Colonic mucosa (tissue), 4 donors: ENCODE measurements at regions not wholly inside any gene's neighbourhood (a gene's known extent, or its start where the extent isn't known, plus 50 kb on each side); places are given as distances from the start of the nearest gene placed in this dataset.

ENCODE experiments used
- DNase-seq: peaks from one replicate; pipeline ENCODE4 v3.0.0-alpha.2; 2020
- H3K27ac ChIP-seq: fragments of 200-600 bp; one replicate; pipeline ENCODE4 v1.8.0; 2021
- H3K27me3 ChIP-seq: fragments of 200-600 bp; one replicate; pipeline ENCODE4 v1.8.0; 2021
- H3K36me3 ChIP-seq: fragments of 200-600 bp; one replicate; pipeline ENCODE4 v1.8.0; 2021
- H3K4me1 ChIP-seq: fragments of 200-600 bp; one replicate; pipeline ENCODE4 v1.8.0; 2021; ENCODE audit warnings: mild to moderate bottlenecking
- H3K4me3 ChIP-seq: fragments of 200-600 bp; one replicate; pipeline ENCODE4 v1.8.0; 2021
- H3K9ac ChIP-seq, 2 donors: one replicate each; pipeline ENCODE4 v1.7.0; 2013; ENCODE audit warnings: control low read depth in 2 of 2, low read depth in 2 of 2, low read length in 2 of 2
- H3K9me3 ChIP-seq: fragments of 200-600 bp; one replicate; pipeline ENCODE4 v1.8.0; 2021
- intact Hi-C: fragments of 100-400 bp; cut with DNase I; formaldehyde crosslinking; loops from one replicate; pipeline ENCODE4 v1.14.1; 2022
- TF ChIP-seq, protein P1 (sequence below): fragments of 200-600 bp; IDR thresholded peaks from one replicate; pipeline ENCODE4 v1.8.0; 2022; ENCODE audit warnings: antibody characterized with exemption, mild to moderate bottlenecking
- donor health status: healthy.
- donor health status: DM: no; HTN: no; CAD: no.
- donor health status: DM: no; HTN: no; CAD: no.

- no peaks in the 10 kb centered on the region for H3K4me1 ChIP-seq
- TF ChIP-seq, protein P1, sequence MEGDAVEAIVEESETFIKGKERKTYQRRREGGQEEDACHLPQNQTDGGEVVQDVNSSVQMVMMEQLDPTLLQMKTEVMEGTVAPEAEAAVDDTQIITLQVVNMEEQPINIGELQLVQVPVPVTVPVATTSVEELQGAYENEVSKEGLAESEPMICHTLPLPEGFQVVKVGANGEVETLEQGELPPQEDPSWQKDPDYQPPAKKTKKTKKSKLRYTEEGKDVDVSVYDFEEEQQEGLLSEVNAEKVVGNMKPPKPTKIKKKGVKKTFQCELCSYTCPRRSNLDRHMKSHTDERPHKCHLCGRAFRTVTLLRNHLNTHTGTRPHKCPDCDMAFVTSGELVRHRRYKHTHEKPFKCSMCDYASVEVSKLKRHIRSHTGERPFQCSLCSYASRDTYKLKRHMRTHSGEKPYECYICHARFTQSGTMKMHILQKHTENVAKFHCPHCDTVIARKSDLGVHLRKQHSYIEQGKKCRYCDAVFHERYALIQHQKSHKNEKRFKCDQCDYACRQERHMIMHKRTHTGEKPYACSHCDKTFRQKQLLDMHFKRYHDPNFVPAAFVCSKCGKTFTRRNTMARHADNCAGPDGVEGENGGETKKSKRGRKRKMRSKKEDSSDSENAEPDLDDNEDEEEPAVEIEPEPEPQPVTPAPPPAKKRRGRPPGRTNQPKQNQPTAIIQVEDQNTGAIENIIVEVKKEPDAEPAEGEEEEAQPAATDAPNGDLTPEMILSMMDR = no peak
- H3K27ac ChIP-seq = no peak overlapping the region
- H3K36me3 ChIP-seq = no peaks in the 10 kb centered on the region
- no peaks in the 10 kb centered on the region for H3K27me3 ChIP-seq
- H3K9me3 ChIP-seq = no peaks in the 10 kb centered on the region
- H3K4me3 ChIP-seq = no peak overlapping the region
- intact Hi-C loops = no loop called here
- no peak overlapping the region for H3K9ac ChIP-seq
- DNase-seq = no peak
Observed at GRCh38 chr20:24181151-24181550, 192.6 kb upstream of the GGTLC1 start.

DNA sequence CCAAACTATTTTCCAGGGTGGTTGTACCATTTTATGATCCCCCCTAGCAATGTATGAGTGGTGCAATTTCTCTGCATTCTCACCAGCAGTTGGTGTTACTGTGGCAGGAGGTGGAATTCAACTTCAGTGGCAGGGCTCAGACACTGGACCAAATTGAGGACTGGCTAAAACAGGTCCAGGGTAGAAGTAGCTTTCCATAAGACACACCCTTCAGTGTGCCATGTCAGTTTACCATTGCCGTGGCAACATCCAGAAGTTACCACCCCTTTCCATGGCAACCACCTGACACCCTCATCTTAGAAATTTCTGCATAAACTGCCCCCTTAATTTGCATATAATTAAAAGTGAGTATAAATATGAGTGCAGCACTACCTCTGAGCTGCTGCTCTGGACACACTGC lies 180.7 kb upstream of the GGTLC1 start:
- Histone ChIP-seq H3K27me3 (no peaks in the 10 kb centered on the region), H3K36me3 (no peaks in the 10 kb centered on the region), H3K9ac (no peak overlapping the region), H3K4me3 (no peak overlapping the region), H3K9me3 (no peaks in the 10 kb centered on the region), H3K27ac (no peak overlapping the region), H3K4me1 (no peaks in the 10 kb centered on the region)
- TF ChIP-seq, protein P1 = no peak
- DNase-seq = no peak
- intact Hi-C loops = no loop called here

DNA sequence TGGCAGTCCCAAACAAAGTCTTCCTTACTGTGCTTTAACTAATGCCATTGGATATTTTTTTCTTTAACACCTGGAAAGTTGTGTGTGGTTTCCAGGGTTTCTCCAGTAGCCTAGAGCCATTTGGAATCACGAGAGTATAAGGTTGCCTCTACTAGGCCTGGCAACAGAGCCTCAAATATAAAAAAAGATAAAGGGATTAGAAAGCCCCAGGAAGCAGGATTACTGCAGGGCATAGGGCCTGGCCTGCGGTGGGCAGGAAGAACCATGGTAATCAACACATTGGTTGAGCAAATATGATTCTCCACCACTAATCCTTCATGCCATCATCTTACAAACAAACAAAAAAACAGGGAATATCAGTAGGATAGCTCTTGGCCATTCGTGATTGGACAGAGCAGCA lies 177.8 kb upstream of the GGTLC1 start:
- Histone ChIP-seq H3K27ac (no peak overlapping the region), H3K9ac (no peak overlapping the region), H3K9me3 (no peaks in the 10 kb centered on the region), H3K4me1 (no peaks in the 10 kb centered on the region), H3K36me3 (no peaks in the 10 kb centered on the region), H3K27me3 (no peaks in the 10 kb centered on the region), H3K4me3 (no peak overlapping the region)
- TF ChIP-seq, protein P1 = no peak
- intact Hi-C loops = no loop called here
- DNase-seq = no peak

DNA sequence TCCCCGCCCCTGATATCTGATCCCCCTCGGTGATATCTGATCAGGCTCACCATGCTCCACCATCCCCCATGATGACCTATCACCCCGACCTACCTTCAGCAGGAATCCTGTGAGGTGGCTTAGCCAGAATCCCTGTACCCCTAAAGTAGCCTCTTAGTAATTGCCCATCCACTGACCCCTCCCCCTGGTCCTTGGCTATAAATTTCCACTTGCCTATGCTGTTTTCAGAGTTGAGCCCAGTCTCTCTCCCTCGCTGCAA lies 177.5 kb upstream of the GGTLC1 start:
- intact Hi-C loops = no loop called here
- H3K9ac ChIP-seq = no peak overlapping the region

DNA sequence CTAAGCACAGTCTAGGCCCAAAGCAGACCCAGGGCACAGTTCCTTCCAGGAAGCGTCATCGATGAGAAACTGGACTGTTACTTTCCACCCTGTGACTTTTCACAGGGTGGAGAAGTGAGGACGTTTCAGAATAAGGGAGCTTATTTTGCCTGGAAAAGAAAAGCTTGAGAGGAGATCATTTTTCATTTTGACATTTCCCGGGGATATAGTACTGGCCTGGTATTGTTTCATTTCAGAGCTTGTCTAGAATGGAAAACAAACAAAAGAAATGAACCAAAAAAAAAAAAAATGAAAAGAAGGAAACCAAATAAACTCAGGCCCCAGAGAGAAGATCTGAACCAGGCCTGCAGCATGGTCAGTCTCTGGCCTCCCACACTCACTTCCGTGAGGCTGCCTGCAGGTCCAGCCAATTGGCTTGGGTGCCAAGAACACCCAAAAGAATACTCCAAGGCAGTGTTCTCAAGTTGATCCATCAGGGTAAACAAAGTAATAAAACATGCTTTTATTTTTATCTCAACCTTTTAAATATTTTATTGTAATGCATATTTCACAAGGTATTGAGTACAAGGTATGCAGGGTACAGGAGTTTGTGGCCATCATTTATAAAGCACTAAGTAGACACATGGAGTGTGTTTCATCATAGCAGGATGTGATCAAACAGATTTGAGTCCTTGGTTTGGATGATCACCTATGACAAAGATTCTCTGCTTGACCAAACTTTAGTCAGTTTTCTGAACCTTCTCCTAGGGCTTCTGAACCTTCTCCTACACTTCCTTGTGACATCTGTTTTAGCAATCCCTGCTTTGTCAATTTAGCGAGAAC lies 176.9 kb upstream of the GGTLC1 start:
- H3K4me1 ChIP-seq = no peaks in the 10 kb centered on the region
- H3K9me3 ChIP-seq = no peaks in the 10 kb centered on the region
- no peaks in the 10 kb centered on the region for H3K36me3 ChIP-seq
- intact Hi-C loops = no loop called here
- H3K9ac ChIP-seq = no peak overlapping the region
- no peak overlapping the region for H3K27ac ChIP-seq
- DNase-seq = no peak
- no peak overlapping the region for H3K4me3 ChIP-seq
- TF ChIP-seq, protein P1 = no peak
- H3K27me3 ChIP-seq = no peaks in the 10 kb centered on the region

More for the DNA sequence above, 177.5 kb upstream of the GGTLC1 start:
- Histone ChIP-seq H3K9me3 (no peaks in the 10 kb centered on the region), H3K4me3 (no peak overlapping the region), H3K4me1 (no peaks in the 10 kb centered on the region), H3K27ac (no peak overlapping the region), H3K36me3 (no peaks in the 10 kb centered on the region), H3K27me3 (no peaks in the 10 kb centered on the region)
- DNase-seq = no peak
- TF ChIP-seq, protein P1 = no peak
